GM18909 (cell line): ENCODE measurements at regions not wholly inside any gene's neighbourhood (a gene's known extent, or its start where the extent isn't known, plus 50 kb on each side); places are given as distances from the start of the nearest gene placed in this dataset.

Source experiments
- ATAC-seq: cut with Tn5 transposase; IDR thresholded peaks from one replicate; pipeline ENCODE4 v1.9.1; 2021; ENCODE audit warnings: mild to moderate bottlenecking; ENCODE audit not compliant: unreplicated experiment, poor library complexity

- ATAC-seq = no peak
Observed at GRCh38 chr2:147389218-147389617, 455.6 kb upstream of the ACVR2A start.

GRCh38 chr2:147388217-147388616 lies 456.6 kb upstream of the ACVR2A start:
- ATAC-seq = no peak

- ATAC-seq = no peak
Observed at GRCh38 chr2:147386284-147386683, 458.5 kb upstream of the ACVR2A start.

- ATAC-seq = no peak
Observed at GRCh38 chr2:147385600-147385999, 459.2 kb upstream of the ACVR2A start.

GRCh38 chr2:147384659-147385058 lies 460.2 kb upstream of the ACVR2A start:
- no peak for ATAC-seq

GRCh38 chr2:147382322-147382948 lies 462.4 kb upstream of the ACVR2A start:
- no peak for ATAC-seq

- ATAC-seq = no peak
Observed at GRCh38 chr2:147378403-147378802, 466.4 kb upstream of the ACVR2A start.

GRCh38 chr2:147375073-147375472 lies 469.8 kb upstream of the ACVR2A start:
- ATAC-seq = no peak

GRCh38 chr2:147374423-147374811 lies 470.4 kb upstream of the ACVR2A start:
- ATAC-seq = no peak

GRCh38 chr2:147373800-147374422 lies 470.9 kb upstream of the ACVR2A start:
- ATAC-seq = no peak

GRCh38 chr2:147368306-147368705 lies 476.5 kb upstream of the ACVR2A start:
- no peak for ATAC-seq

GRCh38 chr2:147366279-147366678 lies 478.6 kb upstream of the ACVR2A start:
- no peak for ATAC-seq

- no peak for ATAC-seq
Observed at GRCh38 chr2:147365622-147366021, 479.2 kb upstream of the ACVR2A start.

GRCh38 chr2:147364597-147364996 lies 480.2 kb upstream of the ACVR2A start:
- ATAC-seq = no peak

- ATAC-seq = no peak
Observed at GRCh38 chr2:147363181-147363580, 481.6 kb upstream of the ACVR2A start.

GRCh38 chr2:147358375-147358774 lies 486.5 kb upstream of the ACVR2A start:
- no peak for ATAC-seq

GRCh38 chr2:147356157-147356556 lies 488.7 kb upstream of the ACVR2A start:
- no peak for ATAC-seq

GRCh38 chr2:147355706-147356105 lies 489.1 kb upstream of the ACVR2A start:
- no peak for ATAC-seq

GRCh38 chr2:147353072-147353381 lies 491.8 kb upstream of the ACVR2A start:
- ATAC-seq = no peak

- no peak for ATAC-seq
Observed at GRCh38 chr2:147352264-147353071, 492.4 kb upstream of the ACVR2A start.

GRCh38 chr2:147351784-147352183 lies 493.0 kb upstream of the ACVR2A start:
- ATAC-seq = no peak
